ENCODE measurements at regions not wholly inside any gene's neighbourhood (a gene's known extent, or its start where the extent isn't known, plus 50 kb on each side); places are given as distances from the start of the nearest gene placed in this dataset.
"Not testable (repeated sequence)": the region's sequence is repeated elsewhere in the genome, so short reads cannot be mapped to it uniquely, and the experiment has no call there.

DNA sequence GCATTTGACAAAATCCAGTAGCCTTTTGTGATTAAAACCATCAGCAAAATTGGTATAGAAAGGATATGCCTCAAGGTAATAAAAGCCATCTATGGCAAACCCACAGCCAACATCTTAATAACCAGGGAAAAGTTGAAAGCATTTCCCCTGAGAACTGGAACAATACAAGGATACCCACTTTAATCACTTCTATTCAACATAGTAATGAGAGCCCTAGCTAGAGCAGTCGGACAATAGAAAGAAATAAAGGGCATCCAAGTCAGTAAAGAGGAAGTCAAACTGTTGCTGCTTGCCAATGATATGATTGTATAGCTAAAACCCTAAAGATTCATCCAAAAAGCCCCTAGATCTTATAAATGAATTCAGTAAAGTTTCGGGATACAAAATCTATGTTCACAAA, 1510.3 kb downstream of the PCDH9 start:
- H3K4me3 ChIP-seq (ENCODE audit: low read depth, low read length): no peak overlapping the region
- TF ChIP-seq, protein P1, sequence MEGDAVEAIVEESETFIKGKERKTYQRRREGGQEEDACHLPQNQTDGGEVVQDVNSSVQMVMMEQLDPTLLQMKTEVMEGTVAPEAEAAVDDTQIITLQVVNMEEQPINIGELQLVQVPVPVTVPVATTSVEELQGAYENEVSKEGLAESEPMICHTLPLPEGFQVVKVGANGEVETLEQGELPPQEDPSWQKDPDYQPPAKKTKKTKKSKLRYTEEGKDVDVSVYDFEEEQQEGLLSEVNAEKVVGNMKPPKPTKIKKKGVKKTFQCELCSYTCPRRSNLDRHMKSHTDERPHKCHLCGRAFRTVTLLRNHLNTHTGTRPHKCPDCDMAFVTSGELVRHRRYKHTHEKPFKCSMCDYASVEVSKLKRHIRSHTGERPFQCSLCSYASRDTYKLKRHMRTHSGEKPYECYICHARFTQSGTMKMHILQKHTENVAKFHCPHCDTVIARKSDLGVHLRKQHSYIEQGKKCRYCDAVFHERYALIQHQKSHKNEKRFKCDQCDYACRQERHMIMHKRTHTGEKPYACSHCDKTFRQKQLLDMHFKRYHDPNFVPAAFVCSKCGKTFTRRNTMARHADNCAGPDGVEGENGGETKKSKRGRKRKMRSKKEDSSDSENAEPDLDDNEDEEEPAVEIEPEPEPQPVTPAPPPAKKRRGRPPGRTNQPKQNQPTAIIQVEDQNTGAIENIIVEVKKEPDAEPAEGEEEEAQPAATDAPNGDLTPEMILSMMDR (IDR thresholded peaks at IDR 0.05; ENCODE audit: low read depth, low read length): no peak
- no peaks in the 10 kb centered on the region for H3K27me3 ChIP-seq (ENCODE audit: insufficient read depth, low read depth, severe bottlenecking)
- no peaks in the 10 kb centered on the region for H3K36me3 ChIP-seq
- no peak for DNase-seq
- no peak overlapping the region for H3K27ac ChIP-seq
- H3K9me3 ChIP-seq (ENCODE audit: severe bottlenecking): no peaks in the 10 kb centered on the region

DNA sequence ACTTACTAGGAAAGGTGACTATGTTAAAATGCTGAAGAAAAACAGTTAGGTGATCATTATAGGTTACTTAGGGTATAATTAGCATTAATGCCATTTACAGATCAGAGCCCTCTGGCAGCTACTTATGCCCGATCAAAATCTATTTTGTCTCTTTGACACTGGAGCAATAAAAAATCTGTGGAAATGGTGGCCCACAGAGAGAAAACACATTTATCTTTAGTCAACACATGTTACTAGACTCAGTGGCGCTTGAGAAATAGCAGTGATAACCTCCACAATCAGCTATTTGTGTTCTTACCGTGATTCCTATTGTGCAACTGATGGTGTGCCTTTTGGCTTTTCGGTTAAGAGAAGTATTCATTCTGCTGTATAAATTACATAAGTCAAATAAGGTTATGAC, 1519.6 kb downstream of the PCDH9 start:
- no peaks in the 10 kb centered on the region for H3K9me3 ChIP-seq (ENCODE audit: severe bottlenecking)
- no peak overlapping the region for H3K4me3 ChIP-seq (ENCODE audit: low read depth, low read length)
- TF ChIP-seq, protein P1 (IDR thresholded peaks at IDR 0.05; ENCODE audit: low read depth, low read length): no peak
- no peaks in the 10 kb centered on the region for H3K27me3 ChIP-seq (ENCODE audit: insufficient read depth, low read depth, severe bottlenecking)
- no peak overlapping the region for H3K27ac ChIP-seq
- DNase-seq: no peak
- H3K36me3 ChIP-seq: no peaks in the 10 kb centered on the region

DNA sequence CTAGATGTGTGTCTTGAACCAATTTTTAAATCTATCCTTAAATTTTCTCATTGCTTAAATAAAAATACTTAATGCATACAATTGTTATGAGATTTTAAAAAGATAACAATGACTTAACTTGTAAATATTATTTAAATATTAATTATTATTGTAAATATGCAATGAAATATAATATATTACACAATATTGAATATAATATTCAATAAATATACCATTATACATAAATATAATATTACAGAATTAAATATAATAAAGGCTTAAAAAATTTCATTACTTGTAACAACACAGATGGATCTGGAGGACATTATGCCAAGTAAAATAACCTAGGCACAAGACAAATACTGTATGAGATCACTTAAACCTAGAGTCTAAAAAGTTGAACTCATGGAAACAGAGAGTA, 1532.3 kb downstream of the PCDH9 start:
- no peak for DNase-seq
- no peaks in the 10 kb centered on the region for H3K27me3 ChIP-seq (ENCODE audit: insufficient read depth, low read depth, severe bottlenecking)
- no peaks in the 10 kb centered on the region for H3K36me3 ChIP-seq
- H3K27ac ChIP-seq: no peak overlapping the region
- TF ChIP-seq, protein P1 (IDR thresholded peaks at IDR 0.05; ENCODE audit: low read depth, low read length): no peak
- no peaks in the 10 kb centered on the region for H3K9me3 ChIP-seq (ENCODE audit: severe bottlenecking)
- H3K4me3 ChIP-seq (ENCODE audit: low read depth, low read length): no peak overlapping the region

DNA sequence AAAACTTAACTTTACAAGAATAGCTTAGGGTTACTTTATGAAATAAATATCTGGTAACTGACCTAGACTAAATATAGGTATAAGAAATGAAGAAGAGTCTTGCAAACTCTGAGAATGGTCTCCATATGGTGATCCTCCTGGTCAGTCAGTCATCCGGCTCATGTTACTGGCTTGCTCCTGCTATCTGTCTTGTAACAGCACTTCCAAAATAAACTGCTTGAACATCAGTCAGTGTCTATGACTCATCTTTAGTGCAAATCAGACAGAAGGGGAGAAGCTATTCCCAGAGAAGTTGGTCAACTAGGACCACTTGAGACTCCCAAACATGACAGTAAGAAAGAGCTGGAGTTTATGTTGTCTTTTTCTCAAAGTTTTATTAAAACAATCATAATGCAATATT, 1550.9 kb downstream of the PCDH9 start:
- TF ChIP-seq, protein P1 (IDR thresholded peaks at IDR 0.05; ENCODE audit: low read depth, low read length): no peak
- Histone ChIP-seq H3K4me3 (ENCODE audit: low read depth, low read length) (no peak overlapping the region), H3K27me3 (ENCODE audit: insufficient read depth, low read depth, severe bottlenecking) (no peaks in the 10 kb centered on the region), H3K9me3 (ENCODE audit: severe bottlenecking) (no peaks in the 10 kb centered on the region), H3K36me3 (no peaks in the 10 kb centered on the region), H3K27ac (no peak overlapping the region)
- DNase-seq: no peak

DNA sequence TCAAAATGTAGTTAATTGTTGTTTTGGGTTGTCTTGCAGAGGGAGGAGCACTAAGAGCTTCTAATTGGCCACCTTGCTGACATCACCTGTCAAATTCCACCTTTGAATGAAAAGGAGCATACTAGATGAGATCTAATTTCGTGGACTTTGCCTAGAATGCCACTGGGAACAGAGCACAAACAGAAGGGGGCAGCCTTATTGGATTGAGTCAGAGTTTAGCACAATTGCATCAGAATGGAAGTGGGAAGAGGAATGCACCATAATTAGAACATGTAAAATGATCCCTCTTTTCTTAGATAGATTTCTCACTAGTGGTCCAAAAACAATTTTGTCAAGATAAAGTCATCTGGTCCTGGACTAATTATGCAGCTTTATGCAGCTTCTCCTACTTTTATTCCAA, 1552.2 kb downstream of the PCDH9 start:
- H3K9me3 ChIP-seq (ENCODE audit: severe bottlenecking): no peaks in the 10 kb centered on the region
- no peaks in the 10 kb centered on the region for H3K36me3 ChIP-seq
- H3K4me3 ChIP-seq (ENCODE audit: low read depth, low read length): no peak overlapping the region
- no peak overlapping the region for H3K27ac ChIP-seq
- no peak for DNase-seq
- TF ChIP-seq, protein P1 (IDR thresholded peaks at IDR 0.05; ENCODE audit: low read depth, low read length): no peak
- no peaks in the 10 kb centered on the region for H3K27me3 ChIP-seq (ENCODE audit: insufficient read depth, low read depth, severe bottlenecking)

DNA sequence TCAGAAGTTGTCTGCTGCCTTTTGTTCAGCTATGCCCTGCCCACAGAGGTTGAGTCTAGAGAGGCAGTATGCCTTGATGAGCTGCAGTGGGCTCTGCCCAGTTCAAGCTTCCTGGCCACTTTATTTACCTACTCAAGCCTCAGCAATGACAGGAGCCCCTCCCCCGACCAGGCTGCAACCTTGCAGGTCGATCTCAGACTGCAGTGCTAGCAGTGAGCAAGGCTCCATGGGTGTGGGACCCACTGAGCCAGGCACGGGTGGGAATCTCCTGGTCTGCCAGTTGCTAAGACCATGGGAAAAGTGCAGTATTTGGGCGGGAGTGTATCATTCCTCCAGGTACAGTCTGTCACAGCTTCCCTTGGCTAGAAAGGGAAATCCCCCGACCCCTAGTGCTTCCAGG, 1554.8 kb downstream of the PCDH9 start:
- not testable (repeated sequence) for H3K9me3 ChIP-seq (ENCODE audit: severe bottlenecking); H3K27ac ChIP-seq; H3K27me3 ChIP-seq (ENCODE audit: insufficient read depth, low read depth, severe bottlenecking); H3K4me3 ChIP-seq (ENCODE audit: low read depth, low read length); H3K36me3 ChIP-seq; DNase-seq
